IPS-11a (cell line): ENCODE measurements at regions not wholly inside any gene's neighbourhood (a gene's known extent, or its start where the extent isn't known, plus 50 kb on each side); places are given as distances from the start of the nearest gene placed in this dataset.

Source experiments
- H3K4me3 ChIP-seq: one replicate; pipeline ENCODE4 v1.5.1; 2013; ENCODE audit warnings: low read depth, low read length, control low read depth

GRCh38 chr5:17428176-17428800, 69.7 kb upstream of the TAF11L2 start:
- H3K4me3 ChIP-seq: no peak overlapping the region

- no peak overlapping the region for H3K4me3 ChIP-seq
Observed at GRCh38 chr5:17429353-17429752, 68.7 kb upstream of the TAF11L2 start.

- no peak overlapping the region for H3K4me3 ChIP-seq
Observed at GRCh38 chr5:17430241-17430640, 67.8 kb upstream of the TAF11L2 start.

- no peak overlapping the region for H3K4me3 ChIP-seq
Observed at GRCh38 chr5:17431272-17432050, 66.6 kb upstream of the TAF11L2 start.

GRCh38 chr5:17432569-17432968, 65.5 kb upstream of the TAF11L2 start:
- H3K4me3 ChIP-seq: no peak overlapping the region

GRCh38 chr5:17433406-17433805, 64.6 kb upstream of the TAF11L2 start:
- no peak overlapping the region for H3K4me3 ChIP-seq

GRCh38 chr5:17434982-17435381, 63.0 kb upstream of the TAF11L2 start:
- H3K4me3 ChIP-seq: no peak overlapping the region

GRCh38 chr5:17436350-17436749, 61.7 kb upstream of the TAF11L2 start:
- H3K4me3 ChIP-seq: no peak overlapping the region

GRCh38 chr5:17436761-17437221, 61.2 kb upstream of the TAF11L2 start:
- no peak overlapping the region for H3K4me3 ChIP-seq

GRCh38 chr5:17438027-17438426, 60.0 kb upstream of the TAF11L2 start:
- H3K4me3 ChIP-seq: no peak overlapping the region

- no peak overlapping the region for H3K4me3 ChIP-seq
Observed at GRCh38 chr5:17439956-17440355, 58.1 kb upstream of the TAF11L2 start.

- no peak overlapping the region for H3K4me3 ChIP-seq
Observed at GRCh38 chr5:17440766-17441165, 57.3 kb upstream of the TAF11L2 start.

GRCh38 chr5:17441351-17441750, 56.7 kb upstream of the TAF11L2 start:
- H3K4me3 ChIP-seq: no peak overlapping the region

- no peak overlapping the region for H3K4me3 ChIP-seq
Observed at GRCh38 chr5:17443333-17444130, 54.5 kb upstream of the TAF11L2 start.

- H3K4me3 ChIP-seq: no peak overlapping the region
Observed at GRCh38 chr5:17444496-17444895, 53.5 kb upstream of the TAF11L2 start.

- H3K4me3 ChIP-seq: no peak overlapping the region
Observed at GRCh38 chr5:17445185-17445584, 52.8 kb upstream of the TAF11L2 start.
